DMS79 treated with DMSO at 0.1 percent for 48 hours (cell line): ENCODE measurements at regions not wholly inside any gene's neighbourhood (a gene's known extent, or its start where the extent isn't known, plus 50 kb on each side); places are given as distances from the start of the nearest gene placed in this dataset.

Source experiments
- DNase-seq: peaks from one replicate; lab custom pipeline; 2025; lab: John Stamatoyannopoulos, UW

GRCh38 chr7:16055263-16055976 lies 365.9 kb downstream of the CRPPA start:
- no peak for DNase-seq

- DNase-seq = no peak
Measured at GRCh38 chr7:16051561-16052255, 365.2 kb upstream of the MEOX2 start.

- DNase-seq = no peak
Measured at GRCh38 chr7:16046041-16046440, 359.6 kb upstream of the MEOX2 start.

GRCh38 chr7:16045296-16045695 lies 358.8 kb upstream of the MEOX2 start:
- DNase-seq = no peak

- no peak for DNase-seq
Measured at GRCh38 chr7:16044645-16045044, 358.2 kb upstream of the MEOX2 start.

- DNase-seq = no peak
Measured at GRCh38 chr7:16040346-16040745, 353.9 kb upstream of the MEOX2 start.

- no peak for DNase-seq
Measured at GRCh38 chr7:16038906-16039305, 352.4 kb upstream of the MEOX2 start.

GRCh38 chr7:16035392-16035791 lies 348.9 kb upstream of the MEOX2 start:
- DNase-seq = no peak

- DNase-seq = no peak
Measured at GRCh38 chr7:16034866-16035265, 348.4 kb upstream of the MEOX2 start.

GRCh38 chr7:16034353-16034752 lies 347.9 kb upstream of the MEOX2 start:
- DNase-seq = no peak

GRCh38 chr7:16033233-16033632 lies 346.8 kb upstream of the MEOX2 start:
- no peak for DNase-seq

GRCh38 chr7:16028636-16029035 lies 342.2 kb upstream of the MEOX2 start:
- no peak for DNase-seq

- no peak for DNase-seq
Measured at GRCh38 chr7:16028103-16028502, 341.6 kb upstream of the MEOX2 start.

GRCh38 chr7:16027396-16027795 lies 340.9 kb upstream of the MEOX2 start:
- no peak for DNase-seq

GRCh38 chr7:16026253-16027020 lies 340.0 kb upstream of the MEOX2 start:
- DNase-seq = no peak

GRCh38 chr7:16025696-16026095 lies 339.2 kb upstream of the MEOX2 start:
- no peak for DNase-seq

GRCh38 chr7:16023503-16023902 lies 337.0 kb upstream of the MEOX2 start:
- no peak for DNase-seq

GRCh38 chr7:16023046-16023445 lies 336.6 kb upstream of the MEOX2 start:
- no peak for DNase-seq

GRCh38 chr7:16021851-16022250 lies 335.4 kb upstream of the MEOX2 start:
- DNase-seq = no peak

- DNase-seq = no peak
Measured at GRCh38 chr7:16015981-16016380, 329.5 kb upstream of the MEOX2 start.

- DNase-seq = no peak
Measured at GRCh38 chr7:16014031-16014430, 327.5 kb upstream of the MEOX2 start.

- no peak for DNase-seq
Measured at GRCh38 chr7:16007911-16008310, 321.4 kb upstream of the MEOX2 start.

GRCh38 chr7:16004702-16005101 lies 318.2 kb upstream of the MEOX2 start:
- DNase-seq = peak; percentile 23
